H9 (cell line): ENCODE measurements at regions not wholly inside any gene's neighbourhood (a gene's known extent, or its start where the extent isn't known, plus 50 kb on each side); places are given as distances from the start of the nearest gene placed in this dataset.
"Not testable (repeated sequence)": the region's sequence is repeated elsewhere in the genome, so short reads cannot be mapped to it uniquely, and the experiment has no call there.

Source experiments
- DNase-seq: peaks from one replicate; pipeline ENCODE4 v3.0.0-alpha.2; 2017
- H2AFZ ChIP-seq: one replicate; pipeline ENCODE4 v1.6.1; 2013; ENCODE audit warnings: mild to moderate bottlenecking, low read length, control low read depth, moderate library complexity
- H2AK5ac ChIP-seq: 2 replicates; pipeline ENCODE4 v1.6.1; 2013; ENCODE audit warnings: low read length, control low read depth, mixed read lengths; ENCODE audit not compliant: insufficient read length
- H2BK120ac ChIP-seq: one replicate; pipeline ENCODE4 v1.6.1; 2013; ENCODE audit warnings: low read depth, mild to moderate bottlenecking, low read length, control low read depth, inconsistent platforms; ENCODE audit not compliant: poor library complexity, severe bottlenecking
- H2BK12ac ChIP-seq: 2 replicates; pipeline ENCODE4 v1.6.1; 2013; ENCODE audit warnings: low read length, control low read depth, mixed read lengths, low read depth; ENCODE audit not compliant: insufficient read length
- H2BK15ac ChIP-seq: 2 replicates; pipeline ENCODE4 v1.6.1; 2013; ENCODE audit warnings: low read depth, low read length, control low read depth
- H2BK20ac ChIP-seq: one replicate; pipeline ENCODE4 v1.6.1; 2013; ENCODE audit warnings: low read depth, mild to moderate bottlenecking, low read length, control low read depth, inconsistent platforms; ENCODE audit not compliant: poor library complexity, severe bottlenecking
- H2BK5ac ChIP-seq: 2 replicates; pipeline ENCODE4 v1.6.1; 2013; ENCODE audit warnings: low read length, control low read depth, mixed read lengths; ENCODE audit not compliant: insufficient read length
- H3K14ac ChIP-seq: 2 replicates; pipeline ENCODE4 v1.6.1; 2013; ENCODE audit warnings: low read length, control low read depth; ENCODE audit not compliant: insufficient read depth
- H3K18ac ChIP-seq: 2 replicates; pipeline ENCODE4 v1.6.1; 2013; ENCODE audit warnings: low read depth, mild to moderate bottlenecking, mixed read lengths, low read length, control low read depth; ENCODE audit not compliant: insufficient read length
- H3K23ac ChIP-seq: 2 replicates; pipeline ENCODE4 v1.6.1; 2013; ENCODE audit warnings: low read length, control low read depth, mixed read lengths, low read depth; ENCODE audit not compliant: insufficient read length
- H3K23me2 ChIP-seq: 2 replicates; pipeline ENCODE4 v1.6.1; 2013; ENCODE audit warnings: low read depth, mild to moderate bottlenecking, mixed read lengths, low read length, control low read depth; ENCODE audit not compliant: insufficient read length, poor library complexity, severe bottlenecking
- H3K27ac ChIP-seq: 2 replicates; pipeline ENCODE4 v1.5.1; 2013; ENCODE audit warnings: low read length, control low read depth, mixed read lengths, low read depth; ENCODE audit not compliant: insufficient read length
- H3K27me3 ChIP-seq: 2 replicates; pipeline ENCODE4 v1.6.1; 2013; ENCODE audit warnings: low read length, control low read depth, inconsistent platforms; ENCODE audit not compliant: insufficient read depth
- H3K4ac ChIP-seq: 2 replicates; pipeline ENCODE4 v1.6.1; 2013; ENCODE audit warnings: low read depth, mild to moderate bottlenecking, control low read depth, inconsistent platforms, low read length, moderate library complexity
- H3K4me1 ChIP-seq: 2 replicates; pipeline ENCODE4 v1.6.1; 2013; ENCODE audit warnings: low read length, control low read depth, inconsistent platforms; ENCODE audit not compliant: insufficient read depth
- H3K4me2 ChIP-seq: 2 replicates; pipeline ENCODE4 v1.6.1; 2013; ENCODE audit warnings: low read length, control low read depth, mixed read lengths; ENCODE audit not compliant: insufficient read length, insufficient read depth
- H3K56ac ChIP-seq: 2 replicates; pipeline ENCODE4 v1.6.1; 2013; ENCODE audit warnings: low read depth, mild to moderate bottlenecking, mixed read lengths, low read length, control low read depth; ENCODE audit not compliant: insufficient read length
- H3K79me1 ChIP-seq: 2 replicates; pipeline ENCODE4 v1.6.1; 2013; ENCODE audit warnings: low read depth, mild to moderate bottlenecking, moderate library complexity, low read length, control low read depth, inconsistent platforms; ENCODE audit not compliant: insufficient read depth, poor library complexity, severe bottlenecking
- H3K79me2 ChIP-seq: 2 replicates; pipeline ENCODE4 v1.6.1; 2013; ENCODE audit warnings: low read length, control low read depth, inconsistent platforms; ENCODE audit not compliant: insufficient read depth
- H3K9ac ChIP-seq: 2 replicates; pipeline ENCODE4 v1.6.1; 2013; ENCODE audit warnings: low read length, control low read depth, mixed read lengths; ENCODE audit not compliant: insufficient read length; ENCODE audit errors: extremely low read depth
- H3K9me3 ChIP-seq: one replicate; pipeline ENCODE4 v1.6.1; 2013; ENCODE audit warnings: low read depth, low read length, inconsistent platforms; ENCODE audit not compliant: control insufficient read depth
- H3T11ph ChIP-seq: one replicate; pipeline ENCODE4 v1.6.1; 2013; ENCODE audit warnings: mild to moderate bottlenecking, low read length, control low read depth, inconsistent platforms
- H4K20me1 ChIP-seq: one replicate; pipeline ENCODE4 v1.6.1; 2013; ENCODE audit not compliant: control insufficient read depth, insufficient read length, insufficient read depth
- H4K5ac ChIP-seq: 2 replicates; pipeline ENCODE4 v1.6.1; 2013; ENCODE audit warnings: low read depth, mild to moderate bottlenecking, mixed read lengths, low read length, control low read depth; ENCODE audit not compliant: insufficient read length
- H4K8ac ChIP-seq: replicated peaks from 2 replicates; pipeline ENCODE4 v1.6.1; 2013; ENCODE audit warnings: low read length, control low read depth, mixed read lengths, low read depth; ENCODE audit not compliant: insufficient read length
- H4K91ac ChIP-seq: 2 replicates; pipeline ENCODE4 v1.6.1; 2013; ENCODE audit warnings: low read depth, mild to moderate bottlenecking, moderate library complexity, mixed read lengths, low read length, control low read depth; ENCODE audit not compliant: insufficient read length
- H3K27ac Mint-ChIP-seq, 3 experiments: 2 replicates in 2 of 3; 3 replicates in 1 of 3; pipeline ENCODE4 v1.8.0; 2020 to 2021; ENCODE audit warnings: mixed read lengths in 3 of 3, mild to moderate bottlenecking in 1 of 3, moderate library complexity in 1 of 3
- H3K27me3 Mint-ChIP-seq: 2 replicates; pipeline ENCODE4 v1.8.0; 2021; ENCODE audit warnings: low read depth, mild to moderate bottlenecking, moderate library complexity, mixed read lengths
- H3K36me3 Mint-ChIP-seq, 3 experiments: 2 replicates in 2 of 3; 3 replicates in 1 of 3; pipeline ENCODE4 v1.8.0; 2020 to 2021; ENCODE audit warnings: low read depth in 3 of 3, mixed read lengths in 3 of 3; ENCODE audit not compliant: insufficient read depth in 1 of 3
- H3K4me1 Mint-ChIP-seq, 2 experiments: 2 replicates each; pipeline ENCODE4 v1.8.0; 2020; ENCODE audit warnings: mixed read lengths in 2 of 2
- H3K4me3 Mint-ChIP-seq, 2 experiments: 2 replicates in 1 of 2; 3 replicates in 1 of 2; pipeline ENCODE4 v1.8.0; 2020 to 2021; ENCODE audit warnings: mild to moderate bottlenecking in 2 of 2, mixed read lengths in 2 of 2, moderate library complexity in 1 of 2
- H3K9me3 Mint-ChIP-seq, 2 experiments: 2 replicates in 1 of 2; 3 replicates in 1 of 2; pipeline ENCODE4 v1.8.0; 2020; ENCODE audit warnings: mild to moderate bottlenecking in 2 of 2, mixed read lengths in 2 of 2, moderate library complexity in 1 of 2
- WGBS: extraction: QIAGEN DNeasy Blood & Tissue Kit; methylation state at CpG from one replicate; pipeline ENCODE4 v1.1.7; 2013; ENCODE audit warnings: missing lambda C conversion rate, low lambda C conversion rate, mixed read lengths; ENCODE audit not compliant: insufficient read length; ENCODE audit errors: extremely low coverage; 5-methylcytosine and 5-hydroxymethylcytosine counted together
- TF ChIP-seq, protein P1 (sequence below): fragments of 200-600 bp; sonication (generic); conservative IDR thresholded peaks from 3 replicates; pipeline ENCODE4 v1.8.0; 2021; ENCODE audit warnings: antibody characterized with exemption, mild to moderate bottlenecking

DNA sequence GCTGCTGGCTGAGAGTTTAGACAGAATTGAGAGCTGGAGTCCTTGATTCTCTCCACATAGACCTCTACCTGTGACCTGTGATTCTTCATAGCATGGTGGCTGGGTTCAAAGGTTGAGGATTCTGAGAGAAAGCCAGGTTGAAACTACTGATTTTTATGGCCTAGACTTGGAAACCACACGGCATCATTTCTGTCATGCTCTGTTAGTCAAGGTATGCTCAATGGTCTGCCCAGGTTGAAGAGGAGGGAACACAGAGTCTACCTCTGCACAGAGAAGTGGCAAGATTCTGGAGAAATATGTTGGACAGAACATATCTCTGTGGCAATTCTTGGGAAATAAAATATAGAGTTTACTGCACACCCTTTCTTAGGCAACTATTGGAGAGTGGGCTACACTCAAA is 57.2 kb upstream of the CXorf66 start:
- Histone ChIP-seq H2AK5ac (no peak overlapping the region), H2BK5ac (no peak overlapping the region), H2BK20ac (no peak overlapping the region), H3K4me1 (no peaks in the 10 kb centered on the region), H3K4me2 (no peak overlapping the region), H4K20me1 (no peaks in the 10 kb centered on the region), H3K56ac (no peak overlapping the region), H3K27ac (no peak overlapping the region), H2BK15ac (no peak overlapping the region), H3K27me3 (no peaks in the 10 kb centered on the region), H3K79me1 (no peaks in the 10 kb centered on the region), H2BK12ac (no peak overlapping the region), H3K18ac (no peak overlapping the region), H3K23ac (no peak overlapping the region), H3K9ac (no peak overlapping the region), H4K8ac (no peak overlapping the region), H4K91ac (no peak overlapping the region), H3T11ph (no peak overlapping the region), H2AFZ (no peak overlapping the region), H3K9me3 (no peaks in the 10 kb centered on the region), H3K4ac (no peak overlapping the region), H4K5ac (no peak overlapping the region), H3K23me2 (no peaks in the 10 kb centered on the region), H2BK120ac (no peak overlapping the region), H3K14ac (no peak overlapping the region), H3K79me2 (no peaks in the 10 kb centered on the region)
- H3K27me3 Mint-ChIP-seq, result no peaks in the 10 kb centered on the region; the same call in 1 of the 2 replicates
- peaks cover 0 to 14% of the 10 kb centered on the region in 2 experiments; a peak in 2 of 5 replicates for H3K9me3 Mint-ChIP-seq
- H3K27ac Mint-ChIP-seq, result no peak overlapping the region
- TF ChIP-seq, protein P1, sequence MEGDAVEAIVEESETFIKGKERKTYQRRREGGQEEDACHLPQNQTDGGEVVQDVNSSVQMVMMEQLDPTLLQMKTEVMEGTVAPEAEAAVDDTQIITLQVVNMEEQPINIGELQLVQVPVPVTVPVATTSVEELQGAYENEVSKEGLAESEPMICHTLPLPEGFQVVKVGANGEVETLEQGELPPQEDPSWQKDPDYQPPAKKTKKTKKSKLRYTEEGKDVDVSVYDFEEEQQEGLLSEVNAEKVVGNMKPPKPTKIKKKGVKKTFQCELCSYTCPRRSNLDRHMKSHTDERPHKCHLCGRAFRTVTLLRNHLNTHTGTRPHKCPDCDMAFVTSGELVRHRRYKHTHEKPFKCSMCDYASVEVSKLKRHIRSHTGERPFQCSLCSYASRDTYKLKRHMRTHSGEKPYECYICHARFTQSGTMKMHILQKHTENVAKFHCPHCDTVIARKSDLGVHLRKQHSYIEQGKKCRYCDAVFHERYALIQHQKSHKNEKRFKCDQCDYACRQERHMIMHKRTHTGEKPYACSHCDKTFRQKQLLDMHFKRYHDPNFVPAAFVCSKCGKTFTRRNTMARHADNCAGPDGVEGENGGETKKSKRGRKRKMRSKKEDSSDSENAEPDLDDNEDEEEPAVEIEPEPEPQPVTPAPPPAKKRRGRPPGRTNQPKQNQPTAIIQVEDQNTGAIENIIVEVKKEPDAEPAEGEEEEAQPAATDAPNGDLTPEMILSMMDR, result no peak
- H3K36me3 Mint-ChIP-seq, result no peaks in the 10 kb centered on the region
- no CpG with 5 or more reads among the region's 1 CpG for WGBS
- no peak overlapping the region for H3K4me3 Mint-ChIP-seq
- H3K4me1 Mint-ChIP-seq, result no peaks in the 10 kb centered on the region
- DNase-seq, result no peak

DNA sequence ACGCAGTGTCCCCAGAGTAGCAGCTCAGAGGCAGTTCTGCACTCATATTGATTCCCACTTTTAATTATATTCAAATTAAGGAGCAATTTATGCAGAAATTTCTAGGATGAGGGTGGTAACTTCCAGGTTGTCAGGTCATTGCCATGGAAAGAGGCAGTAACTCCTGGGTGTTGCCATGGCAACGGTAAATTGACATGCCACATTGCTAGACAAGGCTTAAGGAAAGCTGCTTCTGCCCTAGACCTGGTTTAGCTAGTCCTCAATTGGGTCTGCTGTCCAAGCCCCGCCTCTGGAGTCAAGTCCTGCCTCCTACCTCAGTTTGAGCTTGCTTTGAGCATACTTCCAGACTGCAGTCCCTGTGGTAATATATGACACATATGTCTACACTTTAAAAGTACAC is 53.8 kb upstream of the CXorf66 start:
- H3K9me3 Mint-ChIP-seq, result peaks cover 0 to 22% of the 10 kb centered on the region in 2 experiments; a peak in 3 of 5 replicates
- not testable (repeated sequence) for H3K14ac ChIP-seq, H3T11ph ChIP-seq, H3K9me3 ChIP-seq, H3K27ac Mint-ChIP-seq, H2AK5ac ChIP-seq, H3K27me3 Mint-ChIP-seq, H3K23me2 ChIP-seq, H4K5ac ChIP-seq, H3K9ac ChIP-seq, H3K56ac ChIP-seq, H3K18ac ChIP-seq, H3K27me3 ChIP-seq, H3K27ac ChIP-seq, H3K79me1 ChIP-seq, DNase-seq, H2BK5ac ChIP-seq, H3K23ac ChIP-seq, H3K4me1 ChIP-seq, H2BK12ac ChIP-seq, H2BK20ac ChIP-seq, H3K4me3 Mint-ChIP-seq, H2BK120ac ChIP-seq, H2BK15ac ChIP-seq, H3K4ac ChIP-seq, H3K36me3 Mint-ChIP-seq, H2AFZ ChIP-seq, H4K8ac ChIP-seq, H4K20me1 ChIP-seq, H3K79me2 ChIP-seq, H3K4me1 Mint-ChIP-seq, H3K4me2 ChIP-seq, H4K91ac ChIP-seq
- no CpG with 5 or more reads among the region's 3 CpGs for WGBS
